GM20431 (cell line): ENCODE measurements at regions not wholly inside any gene's neighbourhood (a gene's known extent, or its start where the extent isn't known, plus 50 kb on each side); places are given as distances from the start of the nearest gene placed in this dataset.
"Not testable (repeated sequence)": the region's sequence is repeated elsewhere in the genome, so short reads cannot be mapped to it uniquely, and the experiment has no call there.

Experiments used
- in situ Hi-C: fragments of 300-500 bp; cut with MseI, MboI; formaldehyde crosslinking; loops from one replicate; pipeline ENCODE4 v1.15.0; 2020; ENCODE audit warnings: low sequenced_read_pairs; ENCODE audit not compliant: unreplicated experiment

GRCh38 chrY:20891440-20892160 is 135.7 kb downstream of the RPS4Y2 start:
- in situ Hi-C loops, result no loop called here

- in situ Hi-C loops, result not testable (repeated sequence)
These were observed 169.6 kb downstream of the RPS4Y2 start for GRCh38 chrY:20925350-20926091.

- in situ Hi-C loops, result no loop called here
These were observed 173.9 kb downstream of the RPS4Y2 start for GRCh38 chrY:20929691-20930342.

- in situ Hi-C loops, result not testable (repeated sequence)
These were observed 180.9 kb downstream of the RPS4Y2 start for GRCh38 chrY:20936709-20937251.

GRCh38 chrY:20961512-20961911 is 205.6 kb downstream of the RPS4Y2 start:
- in situ Hi-C loops, result no loop called here

- in situ Hi-C loops, result no loop called here
These were observed 211.9 kb downstream of the RPS4Y2 start for GRCh38 chrY:20967828-20968227.

GRCh38 chrY:20968237-20968636 is 212.3 kb downstream of the RPS4Y2 start:
- in situ Hi-C loops, result no loop called here

GRCh38 chrY:20971371-20971770 is 215.5 kb downstream of the RPS4Y2 start:
- in situ Hi-C loops, result no loop called here

- in situ Hi-C loops, result no loop called here
These were observed 230.1 kb downstream of the RPS4Y2 start for GRCh38 chrY:20986037-20986436.

GRCh38 chrY:20990123-20990522 is 234.2 kb downstream of the RPS4Y2 start:
- in situ Hi-C loops, result no loop called here

GRCh38 chrY:20990869-20991548 is 235.1 kb downstream of the RPS4Y2 start:
- in situ Hi-C loops, result no loop called here

- in situ Hi-C loops, result no loop called here
These were observed 241.4 kb downstream of the RPS4Y2 start for GRCh38 chrY:20997355-20997754.

- in situ Hi-C loops, result no loop called here
These were observed 242.1 kb downstream of the RPS4Y2 start for GRCh38 chrY:20998016-20998415.

- in situ Hi-C loops, result no loop called here
These were observed 242.6 kb downstream of the RPS4Y2 start for GRCh38 chrY:20998483-20998882.

GRCh38 chrY:21001102-21001501 is 245.2 kb downstream of the RPS4Y2 start:
- in situ Hi-C loops, result no loop called here

GRCh38 chrY:21003059-21003458 is 247.2 kb downstream of the RPS4Y2 start:
- in situ Hi-C loops, result no loop called here

- in situ Hi-C loops, result no loop called here
These were observed 249.6 kb downstream of the RPS4Y2 start for GRCh38 chrY:21005531-21005930.

- in situ Hi-C loops, result no loop called here
These were observed 265.9 kb downstream of the RPS4Y2 start for GRCh38 chrY:21021811-21022210.

GRCh38 chrY:21022326-21023044 is 266.6 kb downstream of the RPS4Y2 start:
- in situ Hi-C loops, result no loop called here

- in situ Hi-C loops, result no loop called here
These were observed 268.0 kb downstream of the RPS4Y2 start for GRCh38 chrY:21023906-21024305.
